Naive thymus-derived CD8-positive, alpha-beta T cell (primary cell): ENCODE measurements at regions not wholly inside any gene's neighbourhood (a gene's known extent, or its start where the extent isn't known, plus 50 kb on each side); places are given as distances from the start of the nearest gene placed in this dataset.

ENCODE experiments used
- ATAC-seq, 2 donors: fragments of 150-1000 bp; cut with Tn5 transposase in 1 of 2; sonication (Bioruptor Pico), chemical (Tn5 transposase) in 1 of 2; 1 replicate in 1 of 2; 2 replicates in 1 of 2; pipeline ENCODE4 v1.10.0; 2021; ENCODE audit warnings: mild to moderate bottlenecking in 2 of 2, moderate library complexity in 2 of 2
- POLR2A ChIA-PET: fragments of 350-600 bp; sonication (Branson Sonifier 250); formaldehyde crosslinking; loops from one replicate; lab custom pipeline; 2021; ENCODE audit warnings: antibody characterized with exemption; lab: Charles Lee
- DNase-seq, 10 donors: peaks; one replicate each; pipeline versions ENCODE4 v3.0.0 to v3.0.0-alpha.2; 2020 to 2022
- H3K27ac Mint-ChIP-seq, 10 donors: one replicate each; pipeline ENCODE4 v1.8.0; 2020 to 2022; ENCODE audit warnings: mild to moderate bottlenecking in 10 of 10, mixed read lengths in 10 of 10, moderate library complexity in 4 of 10, inconsistent platforms in 1 of 10
- H3K27me3 Mint-ChIP-seq, 5 donors: one replicate each; pipeline ENCODE4 v1.8.0; 2021 to 2022; ENCODE audit warnings: mixed read lengths in 5 of 5
- H3K36me3 Mint-ChIP-seq, 3 donors: one replicate each; pipeline ENCODE4 v1.8.0; 2020 to 2022; ENCODE audit warnings: mixed read lengths in 3 of 3, mild to moderate bottlenecking in 2 of 3, inconsistent platforms in 1 of 3
- H3K4me1 Mint-ChIP-seq, 4 donors: one replicate each; pipeline ENCODE4 v1.8.0; 2021 to 2022; ENCODE audit warnings: mixed read lengths in 4 of 4
- H3K4me3 Mint-ChIP-seq, 10 donors: one replicate each; pipeline ENCODE4 v1.8.0; 2020 to 2022; ENCODE audit warnings: mild to moderate bottlenecking in 10 of 10, mixed read lengths in 10 of 10, moderate library complexity in 6 of 10, inconsistent platforms in 1 of 10
- H3K9me3 Mint-ChIP-seq, 9 donors: one replicate each; pipeline ENCODE4 v1.8.0; 2020 to 2022; ENCODE audit warnings: mixed read lengths in 9 of 9, mild to moderate bottlenecking in 3 of 9, inconsistent platforms in 1 of 9, moderate library complexity in 1 of 9

DNA sequence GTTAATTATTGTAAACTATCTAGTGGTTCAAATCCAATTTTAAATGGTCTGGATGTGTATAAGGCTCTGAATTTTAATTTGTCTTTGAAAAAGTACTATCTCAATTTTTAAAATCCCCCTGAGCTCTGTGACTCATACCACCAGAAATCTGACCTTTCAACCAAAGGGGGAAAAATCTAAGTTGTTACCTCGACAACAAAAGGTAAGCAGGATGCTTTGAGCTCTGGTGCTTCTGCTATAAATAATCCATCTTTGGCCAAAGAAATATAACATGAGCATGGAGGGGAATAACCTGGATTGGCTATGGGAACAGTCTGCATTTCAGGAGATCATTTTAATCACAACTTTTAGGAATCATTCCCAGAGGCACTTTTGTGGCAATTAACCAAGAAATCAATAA lies 76.3 kb upstream of the PCSK1 start:
- Mint-ChIP-seq H3K4me3 (no peak overlapping the region), H3K27ac (no peak overlapping the region), H3K36me3 (no peaks in the 10 kb centered on the region), H3K9me3 (no peaks in the 10 kb centered on the region), H3K27me3 (peaks cover 0 to 8% (median 0%) of the 10 kb centered on the region in 5 donors), H3K4me1 (peaks cover 0 to 1% (median 0%) of the 10 kb centered on the region in 4 donors)
- POLR2A ChIA-PET: no interaction called here
- ATAC-seq: no peak
- no peak for DNase-seq

DNA sequence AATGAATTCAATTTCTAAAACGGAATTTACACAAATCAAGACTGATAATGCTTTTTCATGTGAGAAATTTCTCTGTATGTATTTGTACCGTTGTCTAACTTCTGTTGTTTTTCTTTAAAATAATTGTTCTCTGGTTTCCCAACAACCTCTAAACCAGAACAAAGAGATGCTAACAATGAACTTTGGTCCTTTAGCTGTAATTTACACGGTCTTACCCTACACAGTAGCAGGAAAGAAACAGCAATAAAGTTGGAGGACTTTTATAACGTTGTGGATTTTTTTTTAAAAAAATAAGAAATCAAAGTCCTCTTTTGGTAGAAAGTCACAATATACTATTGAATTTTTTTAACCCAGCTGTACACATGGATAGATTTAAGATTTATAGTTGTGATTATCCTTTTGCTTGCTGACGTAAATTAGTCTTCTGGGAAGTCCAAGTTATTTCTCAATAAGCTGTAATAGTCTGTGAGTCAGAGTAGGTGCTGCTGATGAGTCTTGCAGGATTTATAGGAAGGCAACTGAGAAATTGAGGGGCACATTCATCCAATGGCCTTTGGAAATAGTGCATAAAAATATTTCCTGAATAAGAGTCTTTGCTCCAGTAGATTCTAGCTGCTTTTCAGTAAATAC lies 76.8 kb upstream of the PCSK1 start:
- peaks cover 0 to 1% (median 0%) of the 10 kb centered on the region in 4 donors for H3K4me1 Mint-ChIP-seq
- H3K9me3 Mint-ChIP-seq: no peaks in the 10 kb centered on the region
- POLR2A ChIA-PET: no interaction called here
- H3K36me3 Mint-ChIP-seq: no peaks in the 10 kb centered on the region
- no peak for ATAC-seq
- no peak for DNase-seq
- H3K27me3 Mint-ChIP-seq: peaks cover 0 to 4% (median 0%) of the 10 kb centered on the region in 5 donors
- no peak overlapping the region for H3K4me3 Mint-ChIP-seq
- no peak overlapping the region for H3K27ac Mint-ChIP-seq

DNA sequence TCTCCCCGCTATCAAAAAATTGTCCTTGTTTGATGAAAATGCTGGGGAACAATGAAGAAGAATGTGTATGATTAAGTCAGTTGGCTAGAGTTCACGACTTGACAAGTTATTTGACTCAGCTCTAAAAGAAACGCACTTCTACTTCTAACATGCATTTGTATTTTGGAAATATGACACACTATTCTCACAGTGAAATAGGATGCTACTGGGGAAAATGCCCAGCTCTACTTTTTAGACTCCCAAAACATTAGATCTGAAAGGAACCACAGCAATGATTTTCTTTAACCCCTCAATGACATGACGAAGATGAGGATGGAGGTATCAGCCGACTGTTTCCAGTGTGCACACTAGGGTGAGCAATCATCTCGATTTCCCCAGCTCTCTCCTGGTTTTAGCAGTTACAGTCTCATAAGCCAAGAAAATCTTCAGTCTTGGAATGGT lies 83.6 kb upstream of the PCSK1 start:
- ATAC-seq: no peak
- no peaks in the 10 kb centered on the region for H3K9me3 Mint-ChIP-seq
- H3K27ac Mint-ChIP-seq: no peak overlapping the region
- no peak for DNase-seq
- peaks cover 2 to 22% (median 4%) of the 10 kb centered on the region in 5 donors for H3K27me3 Mint-ChIP-seq
- no peaks in the 10 kb centered on the region for H3K36me3 Mint-ChIP-seq
- no peak overlapping the region for H3K4me3 Mint-ChIP-seq
- H3K4me1 Mint-ChIP-seq: no peaks in the 10 kb centered on the region
- POLR2A ChIA-PET: no interaction called here

DNA sequence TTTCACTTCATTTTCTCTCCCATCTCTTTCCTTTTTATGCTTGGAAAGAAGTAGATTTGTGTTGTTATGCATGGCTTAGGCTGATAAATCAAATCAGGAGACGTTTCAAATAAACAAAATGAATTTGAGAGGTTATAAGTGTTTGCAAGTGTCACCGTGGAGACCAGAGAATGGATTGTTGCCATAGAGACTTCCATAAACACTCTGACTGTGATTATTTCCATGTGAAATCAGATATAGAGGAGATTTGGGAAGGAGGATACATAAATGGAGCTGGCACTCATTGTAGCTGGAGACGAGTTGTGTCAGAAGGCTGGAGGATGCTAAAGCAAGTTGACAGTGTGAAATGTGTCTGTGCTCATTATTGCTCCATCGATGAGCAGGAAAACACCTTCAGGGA lies 84.2 kb upstream of the PCSK1 start:
- H3K4me3 Mint-ChIP-seq: no peak overlapping the region
- peaks cover 2 to 22% (median 4%) of the 10 kb centered on the region in 5 donors for H3K27me3 Mint-ChIP-seq
- H3K4me1 Mint-ChIP-seq: no peaks in the 10 kb centered on the region
- ATAC-seq (no peak), DNase-seq (no peak)
- no peak overlapping the region for H3K27ac Mint-ChIP-seq
- H3K9me3 Mint-ChIP-seq: no peaks in the 10 kb centered on the region
- no peaks in the 10 kb centered on the region for H3K36me3 Mint-ChIP-seq
- POLR2A ChIA-PET: no interaction called here

DNA sequence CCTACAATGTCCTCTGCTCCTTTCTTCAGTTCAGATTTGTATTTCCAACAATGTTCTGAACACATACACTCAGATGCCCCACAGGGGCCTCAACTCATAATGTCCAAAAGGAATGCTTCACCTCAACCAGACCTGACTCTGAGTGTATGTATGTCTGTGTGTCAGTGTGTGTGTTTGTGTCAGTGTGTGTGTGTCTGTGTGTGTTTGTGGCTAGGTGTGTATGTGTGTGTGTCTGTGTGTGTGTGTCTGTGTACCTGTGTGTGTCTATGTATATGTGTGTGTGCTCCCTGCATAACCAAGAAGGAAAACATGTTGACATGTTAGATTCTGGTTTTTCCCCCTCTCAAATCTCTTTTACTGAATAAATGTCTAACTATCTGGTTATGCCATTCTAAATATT lies 87.3 kb upstream of the PCSK1 start:
- H3K4me1 Mint-ChIP-seq: no peaks in the 10 kb centered on the region
- peaks cover 2 to 30% (median 9%) of the 10 kb centered on the region in 5 donors for H3K27me3 Mint-ChIP-seq
- ATAC-seq (no peak), DNase-seq (no peak)
- H3K4me3 Mint-ChIP-seq: no peak overlapping the region
- no peaks in the 10 kb centered on the region for H3K36me3 Mint-ChIP-seq
- H3K27ac Mint-ChIP-seq: no peak overlapping the region
- POLR2A ChIA-PET: no interaction called here
- H3K9me3 Mint-ChIP-seq: no peaks in the 10 kb centered on the region

DNA sequence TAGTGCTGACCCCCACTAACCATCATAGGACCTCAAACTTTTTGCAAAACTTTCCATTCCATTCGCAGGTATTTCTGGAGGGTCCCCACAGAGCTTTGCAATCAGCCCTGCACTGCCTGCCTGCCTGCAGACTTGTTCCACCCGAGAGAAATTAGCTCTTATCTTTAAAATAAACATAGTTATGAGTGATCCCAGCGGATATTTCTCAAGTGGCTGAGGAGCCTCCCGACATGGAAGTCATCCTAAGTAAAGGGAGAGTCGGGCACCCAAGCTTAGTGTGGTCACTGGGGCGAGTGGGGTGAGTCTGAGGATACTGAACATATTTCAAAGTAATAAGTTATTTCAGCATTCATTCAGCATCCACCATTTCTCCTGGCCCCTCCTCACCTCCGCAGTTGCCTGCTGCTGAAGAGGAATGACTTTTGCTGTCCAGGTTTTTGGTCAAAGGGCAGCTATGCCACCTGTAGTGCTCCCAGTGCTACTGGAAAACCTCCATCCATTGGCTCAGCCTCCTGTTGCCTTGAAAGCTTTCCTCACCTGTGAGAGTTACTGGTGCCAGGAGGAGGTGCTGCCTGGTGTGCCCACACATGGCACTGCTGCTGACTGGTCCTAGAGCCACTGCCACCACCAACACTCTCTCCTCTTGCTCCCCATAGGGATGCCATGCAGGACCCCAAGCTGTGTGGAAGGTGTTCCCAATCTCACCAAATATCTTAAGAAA lies 89.7 kb upstream of the PCSK1 start:
- DNase-seq: no peak
- POLR2A ChIA-PET: no interaction called here
- H3K4me3 Mint-ChIP-seq: no peak overlapping the region
- no peaks in the 10 kb centered on the region for H3K36me3 Mint-ChIP-seq
- no peak overlapping the region for H3K27ac Mint-ChIP-seq
- no peak for ATAC-seq
- no peaks in the 10 kb centered on the region for H3K4me1 Mint-ChIP-seq
- peaks cover 0 to 12% (median 6%) of the 10 kb centered on the region in 5 donors for H3K27me3 Mint-ChIP-seq
- H3K9me3 Mint-ChIP-seq: no peaks in the 10 kb centered on the region

DNA sequence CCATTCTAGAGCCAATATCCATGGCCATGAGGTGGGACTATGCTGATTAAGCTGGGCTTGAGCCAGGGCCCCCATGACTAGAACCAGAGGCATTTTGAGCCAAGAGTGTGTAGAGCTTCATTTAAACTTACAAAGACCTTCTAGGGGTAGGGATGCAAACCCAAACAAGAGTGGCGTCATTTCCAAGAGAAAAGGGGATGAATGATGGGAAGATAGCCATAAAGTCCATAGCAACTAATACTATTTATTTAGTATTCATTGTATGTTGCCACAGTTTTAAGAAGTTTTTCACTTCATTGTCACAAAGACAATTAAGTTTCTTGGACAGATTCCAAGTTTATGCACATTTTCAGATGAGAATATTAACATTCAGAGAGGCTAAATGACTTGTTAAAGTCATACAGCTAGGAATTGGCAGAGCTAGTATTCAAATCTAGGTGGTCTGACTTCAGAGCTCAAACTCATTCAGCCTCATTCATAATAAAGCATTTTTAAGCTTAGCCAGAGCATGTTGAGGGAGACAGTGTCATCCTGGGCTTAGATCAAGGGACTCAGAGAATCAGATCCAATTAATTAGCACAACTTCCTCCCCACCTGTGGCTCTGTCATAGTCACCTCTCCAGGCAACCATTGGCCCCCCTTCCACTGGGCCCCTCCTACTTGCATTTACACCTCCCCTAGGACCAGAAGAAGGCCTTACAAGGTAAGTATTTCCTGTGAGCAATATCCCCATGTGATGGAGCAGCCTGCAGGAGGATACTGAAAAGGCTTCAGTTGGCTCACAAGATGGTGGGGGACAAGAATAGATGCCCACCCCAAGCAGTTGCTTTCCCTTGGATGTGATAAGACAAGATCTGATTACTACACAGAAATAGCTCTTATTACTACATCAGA lies 95.0 kb upstream of the PCSK1 start:
- ATAC-seq: peak in 1 of 2 donors; percentile 29
- Mint-ChIP-seq H3K4me1 (peaks cover 0 to 5% (median 0%) of the 10 kb centered on the region in 4 donors), H3K4me3 (no peak overlapping the region), H3K9me3 (no peaks in the 10 kb centered on the region), H3K27me3 (peaks cover 0 to 12% (median 2%) of the 10 kb centered on the region in 5 donors), H3K27ac (peak overlapping the region in 1 of 10 donors; percentile 56), H3K36me3 (no peaks in the 10 kb centered on the region)
- POLR2A ChIA-PET: no interaction called here
- no peak for DNase-seq

DNA sequence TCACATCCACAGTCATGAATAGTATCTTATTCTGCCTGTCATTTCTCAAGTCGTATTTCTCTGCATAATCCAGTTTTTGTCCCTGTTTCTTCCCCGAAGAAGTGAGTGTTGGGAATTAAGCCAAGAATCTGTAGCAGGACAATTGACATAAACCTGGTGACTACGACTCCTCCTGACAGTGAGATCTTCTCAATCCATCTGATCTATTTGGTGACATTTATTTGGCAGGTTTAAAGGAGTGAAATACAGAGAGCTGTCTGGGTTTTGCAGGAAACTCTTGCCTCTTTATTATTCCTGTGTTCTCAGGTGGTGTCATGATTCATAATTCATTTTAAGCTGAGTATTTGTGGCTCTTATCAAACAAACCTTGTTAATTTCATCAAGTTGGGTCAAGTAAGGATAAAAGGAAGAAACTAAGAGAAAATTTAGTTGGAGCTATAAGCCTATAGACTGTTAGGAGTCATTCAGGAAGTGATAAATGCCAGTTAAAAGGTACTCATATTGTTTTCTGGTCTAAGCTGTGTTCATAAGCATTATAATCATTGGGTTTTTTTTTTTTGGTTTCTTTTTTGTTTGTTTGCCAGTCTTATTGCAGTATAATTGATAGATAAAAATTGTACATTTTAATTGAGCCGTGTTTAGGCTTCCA lies 95.9 kb upstream of the PCSK1 start:
- no peak overlapping the region for H3K4me3 Mint-ChIP-seq
- peaks cover 0 to 5% (median 0%) of the 10 kb centered on the region in 4 donors for H3K4me1 Mint-ChIP-seq
- POLR2A ChIA-PET: no interaction called here
- H3K27ac Mint-ChIP-seq: peak overlapping the region in 1 of 10 donors; percentile 25
- peaks cover 0 to 4% (median 0%) of the 10 kb centered on the region in 5 donors for H3K27me3 Mint-ChIP-seq
- no peaks in the 10 kb centered on the region for H3K36me3 Mint-ChIP-seq
- DNase-seq: no peak
- no peaks in the 10 kb centered on the region for H3K9me3 Mint-ChIP-seq
- ATAC-seq: no peak

DNA sequence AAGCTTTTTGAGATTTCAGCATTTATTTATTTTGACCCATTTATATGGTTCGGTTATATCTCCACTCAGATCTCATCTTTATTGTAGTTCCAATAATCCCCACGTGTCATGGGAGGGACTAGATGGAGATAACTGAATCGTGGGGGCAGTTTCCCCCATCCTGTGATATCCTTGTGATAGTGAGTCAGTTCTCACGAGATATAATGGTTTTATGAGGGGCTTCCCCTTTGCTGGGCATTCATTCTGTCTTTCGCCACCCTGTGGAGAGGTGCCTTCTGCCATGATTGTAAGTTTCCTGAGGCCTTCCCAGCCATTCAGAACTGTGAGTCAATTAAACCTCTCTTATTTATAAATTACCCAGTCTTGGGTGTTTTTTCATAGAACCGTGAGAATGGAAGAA lies 96.5 kb upstream of the PCSK1 start:
- POLR2A ChIA-PET: no interaction called here
- ATAC-seq: no peak
- H3K27me3 Mint-ChIP-seq: peaks cover 0 to 4% (median 0%) of the 10 kb centered on the region in 5 donors
- H3K36me3 Mint-ChIP-seq: no peaks in the 10 kb centered on the region
- no peak for DNase-seq
- H3K9me3 Mint-ChIP-seq: no peaks in the 10 kb centered on the region
- H3K27ac Mint-ChIP-seq: no peak overlapping the region
- peaks cover 0 to 9% (median 0%) of the 10 kb centered on the region in 4 donors for H3K4me1 Mint-ChIP-seq
- H3K4me3 Mint-ChIP-seq: no peak overlapping the region

DNA sequence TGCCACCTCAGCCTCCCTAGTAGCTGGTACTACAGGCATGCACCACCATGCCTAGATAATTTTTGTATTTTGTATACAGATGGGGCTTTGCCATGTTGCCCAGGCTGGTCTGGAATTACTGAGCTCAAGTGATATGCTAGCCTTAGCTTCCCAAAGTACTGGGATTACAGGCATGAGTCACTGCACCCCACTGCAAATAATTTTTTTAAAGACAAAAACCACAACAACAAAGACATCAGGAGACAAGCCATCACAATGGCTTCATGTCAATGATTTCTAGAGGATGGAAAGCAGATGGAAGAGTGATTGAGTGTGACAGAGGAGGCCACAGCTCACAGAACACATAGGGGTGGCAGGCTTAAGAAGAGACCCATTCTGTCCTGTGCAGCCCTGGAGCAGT lies 97.9 kb upstream of the PCSK1 start:
- no peak overlapping the region for H3K27ac Mint-ChIP-seq
- H3K36me3 Mint-ChIP-seq: no peaks in the 10 kb centered on the region
- POLR2A ChIA-PET: no interaction called here
- H3K27me3 Mint-ChIP-seq: peaks cover 0 to 2% (median 0%) of the 10 kb centered on the region in 5 donors
- no peaks in the 10 kb centered on the region for H3K9me3 Mint-ChIP-seq
- ATAC-seq (no peak), DNase-seq (no peak)
- peaks cover 0 to 13% (median 0%) of the 10 kb centered on the region in 4 donors for H3K4me1 Mint-ChIP-seq
- no peak overlapping the region for H3K4me3 Mint-ChIP-seq

DNA sequence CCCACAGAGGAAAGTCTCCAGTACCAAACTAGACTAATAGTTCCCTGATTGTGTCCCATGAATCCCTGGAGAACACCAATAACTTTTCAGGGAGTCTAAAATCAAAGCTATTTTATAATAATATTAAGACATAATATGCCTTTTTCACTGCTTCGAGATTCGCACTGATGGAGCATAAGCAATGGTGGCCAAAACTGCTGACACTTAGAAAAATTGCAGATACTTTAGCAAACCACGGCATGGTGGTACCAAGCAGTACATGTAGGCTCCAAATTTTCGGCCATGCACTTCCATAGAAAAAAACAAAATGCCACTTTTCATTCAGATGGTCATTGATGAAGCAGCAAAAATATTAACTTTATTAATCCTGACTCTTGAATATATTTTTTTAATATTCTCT lies 100.3 kb upstream of the PCSK1 start:
- Mint-ChIP-seq H3K36me3 (no peaks in the 10 kb centered on the region), H3K4me3 (no peak overlapping the region), H3K4me1 (peaks cover 12 to 29% (median 19%) of the 10 kb centered on the region in 4 donors), H3K27me3 (no peaks in the 10 kb centered on the region), H3K9me3 (peaks cover 0 to 2% (median 0%) of the 10 kb centered on the region in 9 donors), H3K27ac (no peak overlapping the region)
- DNase-seq: no peak
- ATAC-seq: no peak
- POLR2A ChIA-PET: no interaction called here

DNA sequence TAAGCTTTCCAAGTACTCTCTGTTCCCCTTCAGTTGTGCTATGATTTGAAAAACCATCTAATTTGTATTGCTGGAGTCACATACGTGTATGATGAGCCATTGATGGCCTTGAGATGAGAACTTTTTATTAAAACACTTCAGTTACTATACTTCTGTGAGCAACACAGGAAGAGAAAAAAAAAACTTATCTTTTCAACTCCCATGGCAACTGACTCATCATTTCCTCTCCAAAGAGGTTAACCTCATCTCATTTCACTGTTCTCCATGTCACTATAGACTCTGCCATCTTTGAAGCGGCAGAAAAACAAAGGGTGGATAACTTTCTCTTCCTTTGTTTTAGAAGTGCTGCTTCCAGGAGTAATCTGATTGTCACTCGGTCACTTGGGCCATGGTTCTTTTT lies 104.3 kb upstream of the PCSK1 start:
- peak overlapping the region; percentile 74 to 97 (median 91) for H3K27ac Mint-ChIP-seq

More for the DNA sequence above, 104.3 kb upstream of the PCSK1 start:
- ATAC-seq (peak; percentile 94 to 98), DNase-seq (peak in 5 of 10 donors; percentile 10 to 77 (median 64))
- Mint-ChIP-seq H3K4me1 (peaks cover 15 to 32% (median 28%) of the 10 kb centered on the region in 4 donors), H3K4me3 (peak overlapping the region; percentile 27 to 80 (median 64)), H3K27me3 (no peaks in the 10 kb centered on the region), H3K36me3 (no peaks in the 10 kb centered on the region), H3K9me3 (peaks cover 0 to 2% (median 0%) of the 10 kb centered on the region in 9 donors)
- POLR2A ChIA-PET: no interaction called here
